ENCODE measurements at regions not wholly inside any gene's neighbourhood (a gene's known extent, or its start where the extent isn't known, plus 50 kb on each side); places are given as distances from the start of the nearest gene placed in this dataset.
A peak's percentile ranks its signal among the peaks of the same experiment; 100 is the strongest.

DNA sequence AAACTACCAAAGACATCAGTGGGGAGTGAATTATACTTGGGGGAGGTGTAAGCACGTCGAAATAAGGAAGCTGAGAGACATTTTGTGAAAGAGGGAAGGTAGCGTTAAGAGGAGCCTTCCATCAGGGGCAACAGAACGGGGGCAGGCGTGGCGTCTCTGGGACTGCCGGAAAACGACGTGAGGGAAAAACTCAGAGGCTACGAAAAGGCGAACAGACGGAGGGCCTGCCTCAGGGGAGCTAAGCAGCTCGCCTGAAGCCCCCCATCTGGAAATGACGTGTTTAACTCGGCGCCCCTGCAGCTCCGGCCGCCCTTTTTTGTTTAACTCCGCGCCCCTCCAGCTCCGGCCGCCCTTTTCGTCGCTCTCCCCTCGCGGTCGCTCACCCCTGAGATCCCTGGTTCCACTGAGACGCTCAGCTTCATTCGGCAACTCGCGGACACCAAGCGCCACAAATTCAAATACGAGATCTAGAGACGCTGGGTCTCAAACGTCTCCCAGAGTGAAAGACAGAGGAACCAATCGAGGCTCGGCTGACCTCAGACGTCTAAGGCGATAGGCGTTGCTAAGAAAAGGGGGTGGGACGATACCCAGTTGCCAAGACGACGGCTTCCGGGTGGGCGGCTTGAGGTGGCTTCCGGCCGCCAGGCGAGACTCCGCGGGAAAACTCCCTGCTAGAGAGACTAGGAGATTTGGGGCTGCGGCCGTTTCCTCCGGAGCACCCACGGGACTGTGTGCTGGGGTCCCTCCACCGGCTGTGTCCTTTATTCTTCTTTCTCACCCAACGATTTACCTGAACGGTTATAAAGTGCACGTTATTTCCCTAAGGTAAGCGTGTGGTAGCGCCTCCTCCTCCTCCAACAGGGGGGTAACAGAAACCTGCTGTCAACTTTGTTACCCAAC, 383.2 kb downstream of the ZFHX3 start:
- Histone ChIP-seq H3K9me3 (replicated peaks in 1 of 2; ENCODE audit: control insufficient read depth in 1 of 2, insufficient read depth in 1 of 2, low read length in 2 of 2) (no peaks in the 10 kb centered on the region), H4K20me1 (ENCODE audit: insufficient read depth, low read length) (no peaks in the 10 kb centered on the region), H3K4me3 (replicated peaks in 1 of 3; ENCODE audit: low read depth in 2 of 3, low read length in 3 of 3) (peak overlapping the region; percentile 94 to 98 (median 96)), H3K9ac (ENCODE audit: insufficient read depth, low read length, poor library complexity, severe bottlenecking) (peak overlapping the region; percentile 84), H3K4me1 (ENCODE audit: control insufficient read depth in 1 of 2, insufficient read depth in 2 of 2, low read length in 2 of 2) (peaks cover 10 to 13% of the 10 kb centered on the region in 2 donors), H2AFZ (ENCODE audit: insufficient read depth, low read depth, low read length, poor library complexity, severe bottlenecking) (peak overlapping the region; percentile 99), H3K27me3 (ENCODE audit: control insufficient read depth in 2 of 2, insufficient read depth in 2 of 2, low read length in 2 of 2) (no peaks in the 10 kb centered on the region), H3K79me2 (ENCODE audit: insufficient read depth, low read length) (peaks cover 39% of the 10 kb centered on the region), H3K4me2 (replicated peaks; ENCODE audit: extremely low read depth, low read length, poor library complexity, severe bottlenecking) (peak overlapping the region; percentile 88), H3K27ac (ENCODE audit: low read depth in 1 of 2, low read length in 2 of 2) (peak overlapping the region; percentile 54 to 89), H3K36me3 (replicated peaks in 1 of 2; ENCODE audit: control insufficient read depth in 1 of 2, insufficient read depth in 2 of 2, low read length in 2 of 2) (no peaks in the 10 kb centered on the region)
- no peaks in the 10 kb centered on the region for H3K36me3 Mint-ChIP-seq
- H3K4me3 Mint-ChIP-seq, result peak overlapping the region; percentile 99 to 100
- DNase-seq, result peak; percentile 92 to 98 (median 96)
- TF ChIP-seq, protein P1, sequence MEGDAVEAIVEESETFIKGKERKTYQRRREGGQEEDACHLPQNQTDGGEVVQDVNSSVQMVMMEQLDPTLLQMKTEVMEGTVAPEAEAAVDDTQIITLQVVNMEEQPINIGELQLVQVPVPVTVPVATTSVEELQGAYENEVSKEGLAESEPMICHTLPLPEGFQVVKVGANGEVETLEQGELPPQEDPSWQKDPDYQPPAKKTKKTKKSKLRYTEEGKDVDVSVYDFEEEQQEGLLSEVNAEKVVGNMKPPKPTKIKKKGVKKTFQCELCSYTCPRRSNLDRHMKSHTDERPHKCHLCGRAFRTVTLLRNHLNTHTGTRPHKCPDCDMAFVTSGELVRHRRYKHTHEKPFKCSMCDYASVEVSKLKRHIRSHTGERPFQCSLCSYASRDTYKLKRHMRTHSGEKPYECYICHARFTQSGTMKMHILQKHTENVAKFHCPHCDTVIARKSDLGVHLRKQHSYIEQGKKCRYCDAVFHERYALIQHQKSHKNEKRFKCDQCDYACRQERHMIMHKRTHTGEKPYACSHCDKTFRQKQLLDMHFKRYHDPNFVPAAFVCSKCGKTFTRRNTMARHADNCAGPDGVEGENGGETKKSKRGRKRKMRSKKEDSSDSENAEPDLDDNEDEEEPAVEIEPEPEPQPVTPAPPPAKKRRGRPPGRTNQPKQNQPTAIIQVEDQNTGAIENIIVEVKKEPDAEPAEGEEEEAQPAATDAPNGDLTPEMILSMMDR (IDR thresholded peaks at IDR 0.05), result no peak
- peaks cover 0 to 8% (median 4%) of the 10 kb centered on the region in 7 donors for H3K9me3 Mint-ChIP-seq
- intact Hi-C loops (cut with micrococcal nuclease), result loop anchor here (5.0 to 10.0 kb wide), 3 partner anchors 120 to 657 kb away; partner anchors contain the start of gene DHODH (in 1 of the 2)
- peaks cover 0 to 2% (median 0%) of the 10 kb centered on the region in 3 donors for H3K27me3 Mint-ChIP-seq (ENCODE audit: low read depth in 3 of 3)
- peak overlapping the region; percentile 97 to 99 (median 98) for H3K27ac Mint-ChIP-seq
- WGBS (ENCODE audit: insufficient coverage), result under 1% methylated on average over 49 of the region's 60 CpGs
- H3K4me1 Mint-ChIP-seq, result peaks cover 7% of the 10 kb centered on the region

GRCh38 chr16:72664056-72664508, 383.8 kb downstream of the ZFHX3 start:
- peaks cover 0 to 2% (median 0%) of the 10 kb centered on the region in 3 donors for H3K27me3 Mint-ChIP-seq (ENCODE audit: low read depth in 3 of 3)
- H3K27ac Mint-ChIP-seq, result peak overlapping the region; percentile 97 to 99 (median 98)
- Histone ChIP-seq H4K20me1 (ENCODE audit: insufficient read depth, low read length) (no peaks in the 10 kb centered on the region), H3K9ac (ENCODE audit: insufficient read depth, low read length, poor library complexity, severe bottlenecking) (peak overlapping the region; percentile 84), H3K9me3 (replicated peaks in 1 of 2; ENCODE audit: control insufficient read depth in 1 of 2, insufficient read depth in 1 of 2, low read length in 2 of 2) (no peaks in the 10 kb centered on the region), H3K4me1 (ENCODE audit: control insufficient read depth in 1 of 2, insufficient read depth in 2 of 2, low read length in 2 of 2) (peaks cover 10 to 13% of the 10 kb centered on the region in 2 donors), H2AFZ (ENCODE audit: insufficient read depth, low read depth, low read length, poor library complexity, severe bottlenecking) (peak overlapping the region; percentile 99), H3K36me3 (replicated peaks in 1 of 2; ENCODE audit: control insufficient read depth in 1 of 2, insufficient read depth in 2 of 2, low read length in 2 of 2) (no peaks in the 10 kb centered on the region), H3K4me2 (replicated peaks; ENCODE audit: extremely low read depth, low read length, poor library complexity, severe bottlenecking) (peak overlapping the region; percentile 88), H3K4me3 (replicated peaks in 1 of 3; ENCODE audit: low read depth in 2 of 3, low read length in 3 of 3) (peak overlapping the region; percentile 94 to 98 (median 96)), H3K79me2 (ENCODE audit: insufficient read depth, low read length) (peaks cover 44% of the 10 kb centered on the region), H3K27me3 (ENCODE audit: control insufficient read depth in 2 of 2, insufficient read depth in 2 of 2, low read length in 2 of 2) (no peaks in the 10 kb centered on the region), H3K27ac (ENCODE audit: low read depth in 1 of 2, low read length in 2 of 2) (peak overlapping the region; percentile 54 to 89)
- DNase-seq, result no peak
- intact Hi-C loops (cut with micrococcal nuclease), result loop anchor here in 1 of 2 donors (10.0 kb wide), 1 partner anchor 121 kb away; no protein-coding TSS in a partner anchor
- H3K36me3 Mint-ChIP-seq, result no peaks in the 10 kb centered on the region
- peaks cover 9% of the 10 kb centered on the region for H3K4me1 Mint-ChIP-seq
- TF ChIP-seq, protein P1 (IDR thresholded peaks at IDR 0.05), result no peak
- 8% methylated on average over 16 of the region's 18 CpGs for WGBS (ENCODE audit: insufficient coverage)
- peak overlapping the region; percentile 99 to 100 for H3K4me3 Mint-ChIP-seq
- peaks cover 0 to 5% (median 1%) of the 10 kb centered on the region in 7 donors for H3K9me3 Mint-ChIP-seq
